B cell (primary cell): ENCODE measurements at regions not wholly inside any gene's neighbourhood (a gene's known extent, or its start where the extent isn't known, plus 50 kb on each side); places are given as distances from the start of the nearest gene placed in this dataset.

Experiments
- ATAC-seq: fragments of 200-7000 bp; cut with Tn5 transposase; one replicate; pipeline ENCODE4 v1.10.0; 2021; ENCODE audit warnings: low read depth, mild to moderate bottlenecking, moderate number of reproducible peaks, moderate library complexity
- CTCF ChIA-PET: fragments of 350-600 bp; sonication (Branson Sonifier 250); formaldehyde crosslinking; loops from one replicate; lab custom pipeline; 2021; ENCODE audit warnings: antibody characterized with exemption, inconsistent platforms; lab: Charles Lee
- POLR2A ChIA-PET: fragments of 350-600 bp; sonication (Branson Sonifier 250); formaldehyde crosslinking; loops from one replicate; lab custom pipeline; 2021; ENCODE audit warnings: antibody characterized with exemption; lab: Charles Lee
- DNase-seq: peaks from one replicate; pipeline ENCODE4 v3.0.0; 2013
- H2AFZ ChIP-seq: 2 replicates; pipeline ENCODE4 v1.6.1; 2012; ENCODE audit warnings: mild to moderate bottlenecking, low read depth, low read length; ENCODE audit not compliant: insufficient read depth, poor library complexity, severe bottlenecking
- H3K27ac ChIP-seq, 2 donors: 1 replicate in 1 of 2; 2 replicates in 1 of 2; pipeline ENCODE4 v1.5.1; 2012 to 2013; ENCODE audit warnings: low read length in 2 of 2, mild to moderate bottlenecking in 2 of 2, moderate library complexity in 1 of 2
- H3K27me3 ChIP-seq, 4 experiments: fragments of 200-600 bp in 1 of 4; sonication (generic) in 1 of 4; replicated peaks in 1 of 4; 1 replicate in 2 of 4; 2 replicates in 2 of 4; pipeline versions ENCODE4 v1.6.1 to v1.7.0; 2013 to 2016; ENCODE audit warnings: low read length in 3 of 4, mild to moderate bottlenecking in 2 of 4, mixed read lengths in 1 of 4, moderate library complexity in 1 of 4; ENCODE audit not compliant: insufficient read depth in 4 of 4, control insufficient read depth in 3 of 4; ENCODE audit errors: control extremely low read depth in 1 of 4
- H3K36me3 ChIP-seq, 2 experiments: replicated peaks in 1 of 2; 1 replicate in 1 of 2; 2 replicates in 1 of 2; pipeline versions ENCODE4 v1.6.1 to v1.7.1; 2013; ENCODE audit warnings: low read length in 1 of 2; ENCODE audit not compliant: insufficient read depth in 2 of 2, control insufficient read depth in 1 of 2; ENCODE audit errors: control extremely low read depth in 1 of 2, extremely low read depth in 1 of 2
- H3K4me1 ChIP-seq, 2 donors: fragments of 200-600 bp in 1 of 2; sonication (generic) in 1 of 2; 1 replicate in 1 of 2; 2 replicates in 1 of 2; pipeline versions ENCODE4 v1.5.1 to v1.6.1; 2013 to 2017; ENCODE audit warnings: low read length in 2 of 2; ENCODE audit not compliant: control insufficient read depth in 2 of 2, insufficient read depth in 2 of 2
- H3K4me2 ChIP-seq: replicated peaks from 2 replicates; pipeline ENCODE3; 2012; ENCODE audit warnings: mild to moderate bottlenecking, low read depth, low read length; ENCODE audit not compliant: poor library complexity, severe bottlenecking
- H3K4me3 ChIP-seq, 5 experiments: fragments of 200-600 bp in 1 of 5; sonication (generic) in 1 of 5; 1 replicate in 3 of 5; 2 replicates in 2 of 5; pipeline versions ENCODE4 v1.5.1 to v1.7.0; 2011 to 2016; ENCODE audit warnings: low read length in 4 of 5, mild to moderate bottlenecking in 4 of 5, low read depth in 2 of 5, control low read depth in 1 of 5, moderate library complexity in 1 of 5; ENCODE audit not compliant: insufficient read depth in 1 of 5; ENCODE audit errors: control extremely low read depth in 1 of 5, extremely low read depth in 1 of 5
- H3K79me2 ChIP-seq: fragments of 200-600 bp; sonication (generic); one replicate; pipeline ENCODE4 v1.6.0; 2016; ENCODE audit warnings: low read length; ENCODE audit not compliant: control insufficient read depth, insufficient read depth
- H3K9ac ChIP-seq: fragments of 200-600 bp; sonication (generic); 2 replicates; pipeline ENCODE4 v1.6.1; 2017; ENCODE audit warnings: mild to moderate bottlenecking, low read length, moderate library complexity
- H3K9me3 ChIP-seq, 3 donors: one replicate each; pipeline versions ENCODE4 v1.6.1 to v1.7.1; 2013; ENCODE audit warnings: low read length in 2 of 3; ENCODE audit not compliant: control insufficient read depth in 2 of 3, insufficient read depth in 1 of 3; ENCODE audit errors: control extremely low read depth in 1 of 3
- H4K20me1 ChIP-seq: 2 replicates; pipeline ENCODE4 v1.6.0; 2012; ENCODE audit warnings: mild to moderate bottlenecking, low read length; ENCODE audit not compliant: insufficient read depth, control insufficient read depth, poor library complexity, severe bottlenecking
- H3K27ac Mint-ChIP-seq: one replicate; pipeline ENCODE4 v1.8.0; 2021; ENCODE audit warnings: mixed read lengths
- H3K27me3 Mint-ChIP-seq: one replicate; pipeline ENCODE4 v1.8.0; 2021; ENCODE audit warnings: mixed read lengths
- H3K4me1 Mint-ChIP-seq: one replicate; pipeline ENCODE4 v1.8.0; 2021; ENCODE audit warnings: mixed read lengths
- H3K4me3 Mint-ChIP-seq: one replicate; pipeline ENCODE4 v1.8.0; 2021; ENCODE audit warnings: mixed read lengths
- H3K9me3 Mint-ChIP-seq: one replicate; pipeline ENCODE4 v1.8.0; 2022; ENCODE audit warnings: mixed read lengths; ENCODE audit not compliant: insufficient read depth
- EZH2 ChIP-seq: IDR thresholded peaks from 2 replicates; pipeline ENCODE4 v1.6.1; 2012; ENCODE audit warnings: borderline replicate concordance, low read depth, mild to moderate bottlenecking, moderate library complexity, low read length; ENCODE audit not compliant: insufficient read depth, poor library complexity, severe bottlenecking
- WGBS: methylation state at CpG from one replicate; pipeline ENCODE4 v1.1.5; 2013; ENCODE audit warnings: missing lambda C conversion rate; ENCODE audit not compliant: insufficient coverage; 5-methylcytosine and 5-hydroxymethylcytosine counted together
- intact Hi-C: fragments of 100-400 bp; cut with micrococcal nuclease; formaldehyde crosslinking; loops from one replicate; pipeline ENCODE4 v1.10.0; 2022
- TF ChIP-seq, protein P1 (sequence below): fragments of 200-600 bp; IDR thresholded peaks from one replicate; pipeline ENCODE4 v1.8.0; 2022; ENCODE audit warnings: antibody characterized with exemption, mild to moderate bottlenecking

DNA sequence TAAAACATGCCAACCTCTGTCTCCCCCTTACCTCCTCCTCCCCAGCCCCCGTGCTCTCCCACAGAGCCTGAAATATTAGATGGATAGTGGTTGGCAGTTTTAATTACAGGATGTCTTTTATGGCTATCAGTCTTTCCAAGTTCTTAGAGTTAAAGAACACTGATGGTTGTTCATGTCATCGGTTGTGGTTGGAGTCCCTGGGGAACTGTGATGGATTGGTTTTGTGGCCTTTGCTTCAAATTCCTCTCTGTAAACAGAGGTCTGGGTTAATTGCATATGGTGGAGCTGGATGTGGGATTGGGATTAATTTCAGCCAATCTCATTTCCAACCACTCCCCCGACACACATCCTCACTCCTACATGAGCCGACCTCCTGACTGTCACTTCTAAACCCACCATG lies 164.5 kb upstream of the PROK2 start:
- intact Hi-C loops: no loop called here
- no peak overlapping the region for H3K27ac ChIP-seq
- Mint-ChIP-seq H3K27me3 (peaks cover 33% of the 10 kb centered on the region), H3K4me1 (no peaks in the 10 kb centered on the region), H3K27ac (no peak overlapping the region), H3K4me3 (no peak overlapping the region), H3K9me3 (no peaks in the 10 kb centered on the region)
- H3K4me1 ChIP-seq: no peaks in the 10 kb centered on the region
- ATAC-seq (no peak), DNase-seq (no peak)
- H3K9me3 ChIP-seq: peaks cover 0 to 2% (median 0%) of the 10 kb centered on the region in 3 donors
- no peaks in the 10 kb centered on the region for H3K36me3 ChIP-seq
- TF ChIP-seq EZH2: no peak
- TF ChIP-seq, protein P1, sequence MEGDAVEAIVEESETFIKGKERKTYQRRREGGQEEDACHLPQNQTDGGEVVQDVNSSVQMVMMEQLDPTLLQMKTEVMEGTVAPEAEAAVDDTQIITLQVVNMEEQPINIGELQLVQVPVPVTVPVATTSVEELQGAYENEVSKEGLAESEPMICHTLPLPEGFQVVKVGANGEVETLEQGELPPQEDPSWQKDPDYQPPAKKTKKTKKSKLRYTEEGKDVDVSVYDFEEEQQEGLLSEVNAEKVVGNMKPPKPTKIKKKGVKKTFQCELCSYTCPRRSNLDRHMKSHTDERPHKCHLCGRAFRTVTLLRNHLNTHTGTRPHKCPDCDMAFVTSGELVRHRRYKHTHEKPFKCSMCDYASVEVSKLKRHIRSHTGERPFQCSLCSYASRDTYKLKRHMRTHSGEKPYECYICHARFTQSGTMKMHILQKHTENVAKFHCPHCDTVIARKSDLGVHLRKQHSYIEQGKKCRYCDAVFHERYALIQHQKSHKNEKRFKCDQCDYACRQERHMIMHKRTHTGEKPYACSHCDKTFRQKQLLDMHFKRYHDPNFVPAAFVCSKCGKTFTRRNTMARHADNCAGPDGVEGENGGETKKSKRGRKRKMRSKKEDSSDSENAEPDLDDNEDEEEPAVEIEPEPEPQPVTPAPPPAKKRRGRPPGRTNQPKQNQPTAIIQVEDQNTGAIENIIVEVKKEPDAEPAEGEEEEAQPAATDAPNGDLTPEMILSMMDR: no peak
- H3K27me3 ChIP-seq: peaks cover 0 to 19% (median 10%) of the 10 kb centered on the region in 4 experiments
- no peak overlapping the region for H3K4me2 ChIP-seq
- ChIA-PET POLR2A (no interaction called here), CTCF (no interaction called here)
- H3K9ac ChIP-seq: no peak overlapping the region
- H3K79me2 ChIP-seq: no peaks in the 10 kb centered on the region
- WGBS: 60% methylated on average over 2 of the region's 4 CpGs
- H3K4me3 ChIP-seq: no peak overlapping the region
- H4K20me1 ChIP-seq: no peaks in the 10 kb centered on the region
- H2AFZ ChIP-seq: no peak overlapping the region

DNA sequence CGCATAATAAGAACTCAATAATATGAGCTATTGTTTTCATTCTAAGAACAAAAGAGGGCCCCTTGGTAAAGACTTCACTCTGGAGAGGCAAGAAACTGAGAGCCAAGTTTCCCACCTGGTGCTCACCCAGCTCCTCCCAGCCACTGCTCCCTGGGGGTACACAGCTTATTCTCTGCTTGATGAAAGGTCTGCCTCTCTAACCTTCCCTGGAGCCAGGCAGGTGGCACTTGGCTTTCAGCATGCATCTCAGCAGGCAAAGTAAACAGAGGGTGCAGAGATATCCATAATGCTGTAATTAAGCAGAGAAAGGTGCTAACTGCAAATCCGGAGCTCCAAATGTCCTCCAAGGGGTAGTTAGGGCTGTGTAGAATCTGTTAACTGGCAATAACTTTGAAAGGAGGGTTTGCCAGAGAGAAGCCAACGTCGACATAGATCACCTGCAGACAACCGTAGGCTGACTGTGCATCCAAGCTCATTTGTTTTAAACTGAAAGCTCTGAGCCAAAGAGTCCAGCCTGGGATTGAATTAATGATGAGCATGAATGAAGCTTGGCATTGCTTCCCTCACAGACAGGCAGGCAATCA lies 159.6 kb upstream of the PROK2 start:
- H3K4me2 ChIP-seq: no peak overlapping the region
- no peaks in the 10 kb centered on the region for H3K36me3 ChIP-seq
- DNase-seq (no peak), ATAC-seq (no peak)
- ChIA-PET CTCF (interaction anchor here (1.2 kb wide), 1 partner anchor 721 kb away, joined by 3 read pairs; no protein-coding TSS in a partner anchor), POLR2A (no interaction called here)
- Mint-ChIP-seq H3K9me3 (no peaks in the 10 kb centered on the region), H3K27ac (no peak overlapping the region), H3K27me3 (peaks cover 51% of the 10 kb centered on the region), H3K4me3 (no peak overlapping the region), H3K4me1 (peaks cover 1% of the 10 kb centered on the region)
- 95% methylated on average over 4 of the region's 5 CpGs for WGBS
- no peak overlapping the region for H3K9ac ChIP-seq
- H3K4me1 ChIP-seq: no peaks in the 10 kb centered on the region
- intact Hi-C loops: no loop called here
- H2AFZ ChIP-seq: no peak overlapping the region
- no peaks in the 10 kb centered on the region for H3K79me2 ChIP-seq
- peaks cover 0 to 12% (median 0%) of the 10 kb centered on the region in 3 donors for H3K9me3 ChIP-seq
- no peaks in the 10 kb centered on the region for H4K20me1 ChIP-seq
- H3K27ac ChIP-seq: no peak overlapping the region
- H3K4me3 ChIP-seq: no peak overlapping the region
- TF ChIP-seq, protein P1: no peak
- no peak for TF ChIP-seq EZH2
- H3K27me3 ChIP-seq: peaks cover 0 to 42% (median 16%) of the 10 kb centered on the region in 4 experiments
